ENCODE measurements at regions not wholly inside any gene's neighbourhood (a gene's known extent, or its start where the extent isn't known, plus 50 kb on each side); places are given as distances from the start of the nearest gene placed in this dataset.

GRCh38 chr14:54221971-54222370 is 174.8 kb upstream of the CDKN3 start:
- no peak overlapping the region for H3K27ac ChIP-seq (ENCODE audit: low read length)
- no peak overlapping the region for H3K9ac ChIP-seq (ENCODE audit: low read length)
- no peaks in the 10 kb centered on the region for H3K9me2 ChIP-seq (ENCODE audit: insufficient read depth, low read length)
- no peak overlapping the region for H3K4me2 ChIP-seq (ENCODE audit: low read length)
- no peaks in the 10 kb centered on the region for H3K79me2 ChIP-seq (replicated peaks; ENCODE audit: insufficient read depth, low read length)
- no peak overlapping the region for H2AFZ ChIP-seq (ENCODE audit: low read depth, low read length)
- H3K9me3 ChIP-seq (ENCODE audit: low read length) = no peaks in the 10 kb centered on the region
- TF ChIP-seq MXI1 (conservative IDR thresholded peaks at IDR 0.05; ENCODE audit: poor library complexity, severe bottlenecking) (no peak), EP300 (conservative IDR thresholded peaks at IDR 0.05; ENCODE audit: poor library complexity, severe bottlenecking) (no peak), EZH2 (IDR thresholded peaks at IDR 0.05; ENCODE audit: borderline replicate concordance, insufficient read depth, low read length, poor library complexity, severe bottlenecking) (no peak), TAF1 (IDR thresholded peaks at IDR 0.05; ENCODE audit: low read depth) (no peak), CTCF (IDR thresholded peaks at IDR 0.05; ENCODE audit: poor library complexity, severe bottlenecking) (no peak), REST (IDR thresholded peaks at IDR 0.05; ENCODE audit: borderline replicate concordance) (no peak), SMC3 (conservative IDR thresholded peaks at IDR 0.05; ENCODE audit: poor library complexity) (no peak), RAD21 (conservative IDR thresholded peaks at IDR 0.05) (no peak)
- no peak overlapping the region for H3K4me3 ChIP-seq (ENCODE audit: low read length)
- no peaks in the 10 kb centered on the region for H3F3A ChIP-seq (ENCODE audit: insufficient read depth, low read length, poor library complexity, severe bottlenecking)
- no peaks in the 10 kb centered on the region for H3K36me3 ChIP-seq (ENCODE audit: insufficient read depth, low read length)
- H4K20me1 ChIP-seq (ENCODE audit: insufficient read depth) = no peaks in the 10 kb centered on the region
- H3K27me3 ChIP-seq (ENCODE audit: insufficient read depth, low read depth, low read length) = peaks cover 54% of the 10 kb centered on the region

GRCh38 chr14:54223831-54224402 is 172.9 kb upstream of the CDKN3 start:
- H3K9ac ChIP-seq (ENCODE audit: low read length) = no peak overlapping the region
- no peak for TF ChIP-seq MXI1 (conservative IDR thresholded peaks at IDR 0.05; ENCODE audit: poor library complexity, severe bottlenecking)
- TF ChIP-seq SMC3 (conservative IDR thresholded peaks at IDR 0.05; ENCODE audit: poor library complexity) = no peak
- no peak for TF ChIP-seq CTCF (IDR thresholded peaks at IDR 0.05; ENCODE audit: poor library complexity, severe bottlenecking)
- TF ChIP-seq EZH2 (IDR thresholded peaks at IDR 0.05; ENCODE audit: borderline replicate concordance, insufficient read depth, low read length, poor library complexity, severe bottlenecking) = no peak
- TF ChIP-seq REST (IDR thresholded peaks at IDR 0.05; ENCODE audit: borderline replicate concordance) = no peak
- no peak for TF ChIP-seq TAF1 (IDR thresholded peaks at IDR 0.05; ENCODE audit: low read depth)
- TF ChIP-seq POLR2AphosphoS5 (IDR thresholded peaks at IDR 0.05) = no peak
- TF ChIP-seq EP300 (conservative IDR thresholded peaks at IDR 0.05; ENCODE audit: poor library complexity, severe bottlenecking) = no peak
- no peak for TF ChIP-seq RAD21 (conservative IDR thresholded peaks at IDR 0.05)
- no peak overlapping the region for H3K4me3 ChIP-seq (ENCODE audit: low read length)
- peaks cover 39% of the 10 kb centered on the region for H3K27me3 ChIP-seq (ENCODE audit: insufficient read depth, low read depth, low read length)
- H3F3A ChIP-seq (ENCODE audit: insufficient read depth, low read length, poor library complexity, severe bottlenecking) = no peaks in the 10 kb centered on the region
- no peak overlapping the region for H2AFZ ChIP-seq (ENCODE audit: low read depth, low read length)
- no peak overlapping the region for H3K27ac ChIP-seq (ENCODE audit: low read length)
- H3K9me3 ChIP-seq (ENCODE audit: low read length) = no peaks in the 10 kb centered on the region
- no peak overlapping the region for H3K4me2 ChIP-seq (ENCODE audit: low read length)
- H3K79me2 ChIP-seq (replicated peaks; ENCODE audit: insufficient read depth, low read length) = no peaks in the 10 kb centered on the region
- no peaks in the 10 kb centered on the region for H4K20me1 ChIP-seq (ENCODE audit: insufficient read depth)
- no peaks in the 10 kb centered on the region for H3K9me2 ChIP-seq (ENCODE audit: insufficient read depth, low read length)
- no peaks in the 10 kb centered on the region for H3K36me3 ChIP-seq (ENCODE audit: insufficient read depth, low read length)

All from neural cell (in vitro differentiated cells).